Gastrocnemius medialis (tissue), 4 donors: ENCODE measurements at regions not wholly inside any gene's neighbourhood (a gene's known extent, or its start where the extent isn't known, plus 50 kb on each side); places are given as distances from the start of the nearest gene placed in this dataset.

Experiments
- POLR2A ChIP-seq, 2 donors: fragments of 450-650 bp; IDR thresholded peaks; one replicate each; pipeline ENCODE4 v1.6.1; 2017; ENCODE audit warnings: antibody characterized with exemption in 2 of 2, mild to moderate bottlenecking in 2 of 2, moderate library complexity in 2 of 2
- TF ChIP-seq, protein P1 (sequence below), 5 experiments: fragments of 450-650 bp in 3 of 5; fragments of 200-600 bp in 2 of 5; sonication (generic) in 2 of 5; IDR thresholded peaks in 4 of 5; conservative IDR thresholded peaks in 1 of 5; 1 replicate in 4 of 5; 2 replicates in 1 of 5; pipeline ENCODE4 v1.5.1; 2016 to 2019; ENCODE audit warnings: antibody characterized with exemption in 5 of 5, mild to moderate bottlenecking in 3 of 5, moderate library complexity in 3 of 5

- TF ChIP-seq, protein P1, sequence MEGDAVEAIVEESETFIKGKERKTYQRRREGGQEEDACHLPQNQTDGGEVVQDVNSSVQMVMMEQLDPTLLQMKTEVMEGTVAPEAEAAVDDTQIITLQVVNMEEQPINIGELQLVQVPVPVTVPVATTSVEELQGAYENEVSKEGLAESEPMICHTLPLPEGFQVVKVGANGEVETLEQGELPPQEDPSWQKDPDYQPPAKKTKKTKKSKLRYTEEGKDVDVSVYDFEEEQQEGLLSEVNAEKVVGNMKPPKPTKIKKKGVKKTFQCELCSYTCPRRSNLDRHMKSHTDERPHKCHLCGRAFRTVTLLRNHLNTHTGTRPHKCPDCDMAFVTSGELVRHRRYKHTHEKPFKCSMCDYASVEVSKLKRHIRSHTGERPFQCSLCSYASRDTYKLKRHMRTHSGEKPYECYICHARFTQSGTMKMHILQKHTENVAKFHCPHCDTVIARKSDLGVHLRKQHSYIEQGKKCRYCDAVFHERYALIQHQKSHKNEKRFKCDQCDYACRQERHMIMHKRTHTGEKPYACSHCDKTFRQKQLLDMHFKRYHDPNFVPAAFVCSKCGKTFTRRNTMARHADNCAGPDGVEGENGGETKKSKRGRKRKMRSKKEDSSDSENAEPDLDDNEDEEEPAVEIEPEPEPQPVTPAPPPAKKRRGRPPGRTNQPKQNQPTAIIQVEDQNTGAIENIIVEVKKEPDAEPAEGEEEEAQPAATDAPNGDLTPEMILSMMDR (IDR thresholded peaks at IDR 0.05 in 4 of 5, conservative IDR thresholded peaks at IDR 0.05 in 1 of 5): no peak
- TF ChIP-seq POLR2A (IDR thresholded peaks at IDR 0.05): no peak
Observed at GRCh38 chr1:91585502-91585901, 84.9 kb downstream of the CDC7 start.
